Eye (tissue), 1 donor: ENCODE measurements at regions not wholly inside any gene's neighbourhood (a gene's known extent, or its start where the extent isn't known, plus 50 kb on each side); places are given as distances from the start of the nearest gene placed in this dataset.
A peak's percentile ranks its signal among the peaks of the same experiment; 100 is the strongest.

ENCODE experiments used
- DNase-seq: peaks from one replicate; pipeline ENCODE4 v3.0.0-alpha.2; 2015

GRCh38 chr10:110375121-110375520, 70.4 kb upstream of the SMNDC1 start:
- DNase-seq: no peak

GRCh38 chr10:110376021-110376766, 71.5 kb upstream of the SMNDC1 start:
- DNase-seq: no peak

DNA sequence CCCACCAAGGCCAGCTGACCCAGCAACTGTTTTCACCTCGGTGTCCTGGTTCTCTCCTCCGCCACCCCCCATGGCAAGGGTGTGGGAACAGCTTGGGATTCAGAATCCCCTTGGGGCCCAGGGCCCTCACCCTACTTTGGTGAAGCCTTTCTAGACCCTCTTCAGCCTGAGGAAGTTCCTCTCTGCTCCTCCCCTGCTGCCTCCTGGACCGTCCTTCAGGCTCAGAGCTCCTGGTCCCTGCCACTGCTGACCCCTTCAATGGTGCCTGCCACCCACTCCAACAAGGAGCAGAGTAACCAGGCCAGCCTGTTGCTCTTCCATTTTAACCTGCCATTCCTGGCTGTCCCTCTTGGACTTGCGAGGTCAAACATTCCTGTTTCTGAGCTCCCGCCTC, 72.0 kb upstream of the SMNDC1 start:
- no peak for DNase-seq

GRCh38 chr10:110378006-110378405, 73.3 kb upstream of the SMNDC1 start:
- DNase-seq: no peak

- DNase-seq: no peak
These were observed 73.9 kb upstream of the SMNDC1 start for GRCh38 chr10:110378533-110379108.

- no peak for DNase-seq
These were observed 75.1 kb upstream of the SMNDC1 start for GRCh38 chr10:110379831-110380230.

- no peak for DNase-seq
These were observed 75.6 kb upstream of the SMNDC1 start for GRCh38 chr10:110380293-110380692.

GRCh38 chr10:110382695-110383094, 78.0 kb upstream of the SMNDC1 start:
- DNase-seq: no peak

GRCh38 chr10:110387617-110387982, 82.9 kb upstream of the SMNDC1 start:
- no peak for DNase-seq

- no peak for DNase-seq
These were observed 83.4 kb upstream of the SMNDC1 start for GRCh38 chr10:110387983-110388686.

DNA sequence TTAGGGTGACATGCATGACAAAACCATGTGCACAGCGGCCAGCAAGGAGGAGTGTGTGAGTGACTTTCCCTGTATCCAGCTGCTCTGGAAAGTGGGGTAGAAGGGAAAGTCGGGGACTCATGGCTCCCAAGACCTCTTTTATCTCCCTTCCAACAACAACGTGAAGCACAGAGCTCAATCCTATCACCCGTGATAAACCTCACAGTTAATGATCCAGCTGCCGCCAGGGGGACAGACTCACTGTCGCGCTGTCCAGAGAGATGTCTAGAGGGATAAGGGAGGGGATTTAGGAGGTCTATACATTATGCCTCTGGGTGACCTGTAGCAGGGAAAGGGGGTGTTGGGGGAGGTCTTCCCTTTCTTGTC, 84.0 kb upstream of the SMNDC1 start:
- DNase-seq: peak; percentile 46

GRCh38 chr10:110389255-110389654, 84.5 kb upstream of the SMNDC1 start:
- DNase-seq: peak; percentile 14

GRCh38 chr10:110391541-110391940, 86.8 kb upstream of the SMNDC1 start:
- no peak for DNase-seq

- DNase-seq: no peak
These were observed 87.4 kb upstream of the SMNDC1 start for GRCh38 chr10:110392121-110392520.

DNA sequence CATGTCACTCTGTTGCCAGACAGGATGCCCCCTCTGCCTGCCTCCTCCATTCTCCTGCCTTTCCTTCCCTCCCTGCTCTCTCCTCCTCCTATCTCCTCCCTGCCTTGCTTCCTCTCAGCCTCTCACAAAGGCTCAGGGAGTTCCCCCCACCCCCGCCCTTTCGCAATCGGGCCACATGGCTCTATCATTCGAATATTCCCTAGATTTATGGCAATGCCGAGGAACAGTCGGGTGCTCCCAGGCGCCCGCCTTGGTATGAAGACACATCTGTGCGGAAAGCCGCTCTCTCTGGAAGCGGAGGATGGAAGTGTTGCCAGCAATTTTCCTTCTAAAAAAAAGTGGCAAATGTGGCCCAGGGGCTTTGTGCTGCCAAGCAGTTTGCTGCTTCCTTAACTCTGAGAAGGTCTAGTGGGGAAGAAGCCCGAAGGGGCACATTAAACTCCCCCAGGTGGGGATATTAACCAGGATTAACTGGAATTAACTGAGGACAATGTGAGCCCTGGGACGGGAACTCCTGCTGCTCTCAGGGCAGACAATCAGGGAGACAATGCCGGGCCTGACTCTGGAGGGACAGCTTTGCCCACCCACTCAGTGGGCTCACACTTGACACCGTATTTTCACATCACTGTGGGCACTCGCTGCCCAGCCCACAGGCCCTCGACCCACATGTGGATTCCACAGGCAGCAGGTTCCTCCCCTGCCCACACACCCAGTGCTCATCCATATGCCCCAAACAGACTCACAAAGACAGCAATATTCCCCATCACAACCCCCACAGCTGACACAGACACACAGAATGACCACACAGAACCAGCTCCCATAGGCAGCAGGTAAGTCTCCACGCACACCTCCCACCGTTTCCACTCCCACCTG, 88.4 kb upstream of the SMNDC1 start:
- DNase-seq: peak; percentile 16

DNA sequence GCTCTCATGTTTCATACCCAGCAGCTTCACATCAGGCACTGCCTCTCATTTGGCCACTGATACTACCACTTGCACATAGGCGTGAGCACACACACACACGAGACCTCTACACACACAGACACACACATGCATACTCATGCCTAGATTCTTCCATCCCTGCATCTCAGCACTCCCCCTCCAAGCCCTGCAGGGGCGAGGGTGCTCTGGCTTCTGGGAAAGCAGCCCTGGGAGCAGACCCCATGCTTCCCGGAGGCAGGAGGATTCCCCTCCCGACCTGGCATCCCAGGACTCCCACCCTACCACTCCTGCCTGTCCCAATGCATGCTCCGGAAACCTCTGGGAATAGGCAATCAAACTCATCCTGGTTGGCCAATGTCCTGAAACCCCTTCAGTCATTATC, 89.1 kb upstream of the SMNDC1 start:
- no peak for DNase-seq

DNA sequence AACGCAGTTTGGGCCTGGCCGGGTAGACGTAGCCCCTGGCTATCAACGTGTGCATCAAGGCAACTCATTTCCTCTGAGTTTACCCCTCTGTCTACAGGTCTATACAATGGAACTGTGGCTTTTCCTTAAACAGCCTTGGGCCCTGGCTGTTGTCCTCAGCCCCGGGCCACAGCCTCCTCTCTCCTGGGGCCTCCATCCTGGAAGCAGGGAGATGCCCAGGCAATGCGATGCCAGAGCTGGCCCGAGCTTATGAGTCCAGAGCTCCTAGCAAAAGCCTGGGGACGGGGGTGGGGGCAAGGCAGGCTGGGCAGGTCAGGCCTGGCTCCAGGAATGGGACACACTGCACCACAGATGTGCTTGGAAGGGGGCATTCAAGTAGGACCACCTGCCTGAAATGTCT, 89.6 kb upstream of the SMNDC1 start:
- DNase-seq: no peak

DNA sequence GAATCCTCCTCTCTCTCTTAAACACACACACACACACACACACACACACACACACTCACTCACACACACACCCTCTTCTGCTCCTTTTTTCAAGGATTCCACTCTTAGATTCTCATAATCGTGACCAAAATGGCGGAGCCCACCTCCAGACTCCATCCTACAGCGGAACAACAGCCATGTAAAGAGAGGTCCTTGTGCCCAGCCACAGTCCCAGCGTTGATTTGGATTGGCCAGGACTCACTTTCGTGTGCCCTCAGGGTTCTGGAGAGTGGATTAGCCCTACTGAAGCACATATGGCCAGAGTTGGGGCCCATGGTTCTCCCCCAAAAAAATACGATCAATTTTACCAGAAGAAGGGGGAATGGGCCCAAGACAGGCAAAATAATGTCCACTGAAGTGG, 90.2 kb upstream of the SMNDC1 start:
- DNase-seq: no peak

DNA sequence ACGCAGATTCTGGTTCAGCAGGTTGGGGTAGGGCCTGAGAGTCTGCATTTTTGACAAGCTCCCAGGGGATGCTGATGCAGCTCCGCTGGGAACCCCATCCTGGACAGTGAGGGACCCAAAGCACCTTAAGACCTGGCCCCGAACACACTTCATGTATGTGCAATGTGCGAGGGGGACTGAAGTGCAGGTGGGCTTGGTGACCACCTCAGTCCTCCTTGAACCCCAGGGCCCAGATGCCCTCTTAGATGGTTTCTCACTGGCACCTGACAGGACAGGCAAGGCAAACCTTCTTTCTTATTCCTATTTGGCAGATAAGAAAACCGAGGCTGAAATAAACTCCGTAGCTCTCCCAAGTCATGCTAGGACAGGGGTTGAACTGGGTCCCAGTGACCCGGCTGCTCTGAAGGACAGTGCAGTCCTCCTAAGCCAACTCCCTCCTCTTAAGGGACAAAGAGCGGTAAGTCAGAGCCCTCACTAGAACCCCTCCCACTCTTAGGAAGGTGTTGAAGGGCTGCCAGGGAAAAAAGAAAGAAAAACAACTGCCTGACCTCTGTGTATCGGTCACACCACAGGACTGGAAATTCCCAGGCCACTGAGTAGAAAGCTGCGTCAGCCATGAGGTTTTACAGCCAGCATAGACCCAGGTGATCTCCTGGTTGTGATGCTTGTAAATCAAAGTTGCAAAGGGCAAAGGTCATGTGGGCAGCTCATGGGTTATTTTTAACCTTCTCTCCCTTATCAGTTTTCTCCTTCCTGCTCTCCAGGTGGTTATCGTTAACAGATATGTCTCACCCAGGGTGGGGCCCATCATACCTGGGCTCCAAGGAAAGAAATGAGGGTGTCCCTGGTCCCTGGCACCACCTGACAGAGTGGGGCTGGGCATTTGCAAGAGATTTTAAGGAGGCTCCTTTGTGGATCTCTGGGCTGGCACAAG, 90.9 kb upstream of the SMNDC1 start:
- no peak for DNase-seq

- no peak for DNase-seq
These were observed 91.5 kb upstream of the SMNDC1 start for GRCh38 chr10:110396284-110396651.

GRCh38 chr10:110397856-110398255, 93.1 kb upstream of the SMNDC1 start:
- DNase-seq: no peak

GRCh38 chr10:110398419-110399105, 93.8 kb upstream of the SMNDC1 start:
- peak; percentile 39 for DNase-seq
